ENCODE measurements at regions not wholly inside any gene's neighbourhood (a gene's known extent, or its start where the extent isn't known, plus 50 kb on each side); places are given as distances from the start of the nearest gene placed in this dataset.
A peak's percentile ranks its signal among the peaks of the same experiment; 100 is the strongest.

- H2BK5ac ChIP-seq (ENCODE audit: low read length) = no peak overlapping the region
- no peaks in the 10 kb centered on the region for H3K79me1 ChIP-seq (ENCODE audit: low read length)
- H3K23ac ChIP-seq (ENCODE audit: low read length) = no peak overlapping the region
- H3K36me3 ChIP-seq (ENCODE audit: control insufficient read depth, insufficient read depth, low read length) = no peaks in the 10 kb centered on the region
- DNase-seq = no peak
- no peak overlapping the region for H2BK15ac ChIP-seq (replicated peaks; ENCODE audit: low read depth)
- H2BK120ac ChIP-seq (ENCODE audit: low read depth, low read length) = no peak overlapping the region
- no peak overlapping the region for H3K18ac ChIP-seq (ENCODE audit: low read length)
- no CpG with 5 or more reads among the region's 5 CpGs for WGBS (ENCODE audit: extremely low coverage, insufficient coverage, low lambda C conversion rate)
- H2AK5ac ChIP-seq (ENCODE audit: low read length) = no peak overlapping the region
- no peaks in the 10 kb centered on the region for H3K27me3 ChIP-seq (ENCODE audit: insufficient read depth, low read length, poor library complexity)
- H3K4ac ChIP-seq (ENCODE audit: low read depth, low read length) = no peak overlapping the region
- H3K56ac ChIP-seq (ENCODE audit: low read length) = no peak overlapping the region
- H4K8ac ChIP-seq (ENCODE audit: low read depth, low read length) = no peak overlapping the region
- no peak overlapping the region for H3K27ac ChIP-seq (ENCODE audit: low read depth, low read length)
- no peak overlapping the region for H3K4me3 ChIP-seq (ENCODE audit: low read length)
- H3K79me2 ChIP-seq (ENCODE audit: control insufficient read depth, insufficient read depth, low read length) = no peaks in the 10 kb centered on the region
- H3K4me1 ChIP-seq (ENCODE audit: control insufficient read depth, low read depth, low read length) = peaks cover 4% of the 10 kb centered on the region
- no peak overlapping the region for H3K4me2 ChIP-seq (ENCODE audit: low read length)
- H3K9ac ChIP-seq (ENCODE audit: low read length) = no peak overlapping the region
- H4K5ac ChIP-seq (ENCODE audit: low read length) = no peak overlapping the region
Measured at GRCh38 chr2:6079405-6079804, 387.2 kb downstream of the SOX11 start.

GRCh38 chr2:6080932-6081753, 389.0 kb downstream of the SOX11 start:
- WGBS (ENCODE audit: extremely low coverage, insufficient coverage, low lambda C conversion rate) = no CpG with 5 or more reads among the region's 22 CpGs
- no peak overlapping the region for H3K4me3 ChIP-seq (ENCODE audit: low read length)

GRCh38 chr2:6081955-6082624, 389.9 kb downstream of the SOX11 start:
- no peak overlapping the region for H3K27ac ChIP-seq (ENCODE audit: low read depth, low read length)
- WGBS (ENCODE audit: extremely low coverage, insufficient coverage, low lambda C conversion rate) = no CpG with 5 or more reads among the region's 5 CpGs

More at GRCh38 chr2:6080932-6081753, 389.0 kb downstream of the SOX11 start:
- H3K36me3 ChIP-seq (ENCODE audit: control insufficient read depth, insufficient read depth, low read length) = no peaks in the 10 kb centered on the region
- peaks cover 4% of the 10 kb centered on the region for H3K4me1 ChIP-seq (ENCODE audit: control insufficient read depth, low read depth, low read length)
- no peak overlapping the region for H3K4me2 ChIP-seq (ENCODE audit: low read length)
- no peak overlapping the region for H3K27ac ChIP-seq (ENCODE audit: low read depth, low read length)
- H2AK5ac ChIP-seq (ENCODE audit: low read length) = no peak overlapping the region
- no peak overlapping the region for H3K23ac ChIP-seq (ENCODE audit: low read length)
- no peak for DNase-seq
- H4K8ac ChIP-seq (ENCODE audit: low read depth, low read length) = no peak overlapping the region
- H3K56ac ChIP-seq (ENCODE audit: low read length) = no peak overlapping the region
- H3K79me1 ChIP-seq (ENCODE audit: low read length) = no peaks in the 10 kb centered on the region
- H3K18ac ChIP-seq (ENCODE audit: low read length) = no peak overlapping the region
- no peak overlapping the region for H3K9ac ChIP-seq (ENCODE audit: low read length)
- no peak overlapping the region for H3K4ac ChIP-seq (ENCODE audit: low read depth, low read length)
- H3K79me2 ChIP-seq (ENCODE audit: control insufficient read depth, insufficient read depth, low read length) = no peaks in the 10 kb centered on the region
- no peak overlapping the region for H2BK5ac ChIP-seq (ENCODE audit: low read length)
- H4K5ac ChIP-seq (ENCODE audit: low read length) = no peak overlapping the region
- H2BK15ac ChIP-seq (replicated peaks; ENCODE audit: low read depth) = no peak overlapping the region
- no peaks in the 10 kb centered on the region for H3K27me3 ChIP-seq (ENCODE audit: insufficient read depth, low read length, poor library complexity)
- no peak overlapping the region for H2BK120ac ChIP-seq (ENCODE audit: low read depth, low read length)

GRCh38 chr2:6082625-6083018, 390.4 kb downstream of the SOX11 start:
- no peak overlapping the region for H2BK15ac ChIP-seq (replicated peaks; ENCODE audit: low read depth)
- peaks cover 4% of the 10 kb centered on the region for H3K4me1 ChIP-seq (ENCODE audit: control insufficient read depth, low read depth, low read length)
- no peaks in the 10 kb centered on the region for H3K27me3 ChIP-seq (ENCODE audit: insufficient read depth, low read length, poor library complexity)
- H3K4ac ChIP-seq (ENCODE audit: low read depth, low read length) = no peak overlapping the region
- no peak overlapping the region for H3K4me2 ChIP-seq (ENCODE audit: low read length)
- H2BK5ac ChIP-seq (ENCODE audit: low read length) = no peak overlapping the region
- no peak overlapping the region for H3K27ac ChIP-seq (ENCODE audit: low read depth, low read length)
- no peak overlapping the region for H3K18ac ChIP-seq (ENCODE audit: low read length)
- no peak overlapping the region for H3K56ac ChIP-seq (ENCODE audit: low read length)
- H4K8ac ChIP-seq (ENCODE audit: low read depth, low read length) = no peak overlapping the region
- H3K79me1 ChIP-seq (ENCODE audit: low read length) = no peaks in the 10 kb centered on the region
- no peak overlapping the region for H3K4me3 ChIP-seq (ENCODE audit: low read length)
- no peaks in the 10 kb centered on the region for H3K79me2 ChIP-seq (ENCODE audit: control insufficient read depth, insufficient read depth, low read length)
- peak; percentile 39 for DNase-seq
- H2AK5ac ChIP-seq (ENCODE audit: low read length) = no peak overlapping the region
- no peaks in the 10 kb centered on the region for H3K36me3 ChIP-seq (ENCODE audit: control insufficient read depth, insufficient read depth, low read length)
- H4K5ac ChIP-seq (ENCODE audit: low read length) = no peak overlapping the region
- H2BK120ac ChIP-seq (ENCODE audit: low read depth, low read length) = no peak overlapping the region
- H3K23ac ChIP-seq (ENCODE audit: low read length) = no peak overlapping the region
- H3K9ac ChIP-seq (ENCODE audit: low read length) = no peak overlapping the region

More at GRCh38 chr2:6081955-6082624, 389.9 kb downstream of the SOX11 start:
- Histone ChIP-seq H3K23ac (ENCODE audit: low read length) (no peak overlapping the region), H3K27me3 (ENCODE audit: insufficient read depth, low read length, poor library complexity) (no peaks in the 10 kb centered on the region), H3K9ac (ENCODE audit: low read length) (no peak overlapping the region), H3K36me3 (ENCODE audit: control insufficient read depth, insufficient read depth, low read length) (no peaks in the 10 kb centered on the region), H2BK120ac (ENCODE audit: low read depth, low read length) (no peak overlapping the region), H4K5ac (ENCODE audit: low read length) (no peak overlapping the region), H3K79me2 (ENCODE audit: control insufficient read depth, insufficient read depth, low read length) (no peaks in the 10 kb centered on the region), H3K4ac (ENCODE audit: low read depth, low read length) (no peak overlapping the region), H3K18ac (ENCODE audit: low read length) (no peak overlapping the region), H3K4me3 (ENCODE audit: low read length) (no peak overlapping the region), H3K4me2 (ENCODE audit: low read length) (no peak overlapping the region), H2AK5ac (ENCODE audit: low read length) (no peak overlapping the region), H2BK5ac (ENCODE audit: low read length) (no peak overlapping the region), H4K8ac (ENCODE audit: low read depth, low read length) (no peak overlapping the region), H2BK15ac (replicated peaks; ENCODE audit: low read depth) (no peak overlapping the region), H3K79me1 (ENCODE audit: low read length) (no peaks in the 10 kb centered on the region), H3K56ac (ENCODE audit: low read length) (no peak overlapping the region), H3K4me1 (ENCODE audit: control insufficient read depth, low read depth, low read length) (peaks cover 4% of the 10 kb centered on the region)
- no peak for DNase-seq

- Histone ChIP-seq H2BK15ac (replicated peaks; ENCODE audit: low read depth) (no peak overlapping the region), H3K4me1 (ENCODE audit: control insufficient read depth, low read depth, low read length) (peaks cover 4% of the 10 kb centered on the region), H2BK5ac (ENCODE audit: low read length) (no peak overlapping the region), H3K56ac (ENCODE audit: low read length) (no peak overlapping the region), H3K4ac (ENCODE audit: low read depth, low read length) (no peak overlapping the region), H4K8ac (ENCODE audit: low read depth, low read length) (no peak overlapping the region), H2AK5ac (ENCODE audit: low read length) (no peak overlapping the region), H3K79me1 (ENCODE audit: low read length) (no peaks in the 10 kb centered on the region), H2BK120ac (ENCODE audit: low read depth, low read length) (no peak overlapping the region), H3K18ac (ENCODE audit: low read length) (no peak overlapping the region), H3K36me3 (ENCODE audit: control insufficient read depth, insufficient read depth, low read length) (no peaks in the 10 kb centered on the region), H4K5ac (ENCODE audit: low read length) (no peak overlapping the region), H3K27ac (ENCODE audit: low read depth, low read length) (no peak overlapping the region), H3K27me3 (ENCODE audit: insufficient read depth, low read length, poor library complexity) (no peaks in the 10 kb centered on the region), H3K23ac (ENCODE audit: low read length) (no peak overlapping the region), H3K79me2 (ENCODE audit: control insufficient read depth, insufficient read depth, low read length) (no peaks in the 10 kb centered on the region), H3K9ac (ENCODE audit: low read length) (no peak overlapping the region), H3K4me2 (ENCODE audit: low read length) (no peak overlapping the region), H3K4me3 (ENCODE audit: low read length) (no peak overlapping the region)
- no CpG with 5 or more reads among the region's 2 CpGs for WGBS (ENCODE audit: extremely low coverage, insufficient coverage, low lambda C conversion rate)
- DNase-seq = no peak
Measured at GRCh38 chr2:6083136-6083535, 391.0 kb downstream of the SOX11 start.

Measured in mesendoderm (in vitro differentiated cells).